HEK293T (cell line): ENCODE measurements at regions not wholly inside any gene's neighbourhood (a gene's known extent, or its start where the extent isn't known, plus 50 kb on each side); places are given as distances from the start of the nearest gene placed in this dataset.

ENCODE experiments used
- ARNT ChIP-seq: fragments of 450-650 bp; IDR thresholded peaks from 2 replicates; pipeline ENCODE4 v1.6.1; 2017; ENCODE audit warnings: mild to moderate bottlenecking
- BHLHE40 ChIP-seq: fragments of 450-650 bp; IDR thresholded peaks from 2 replicates; pipeline ENCODE4 v1.6.1; 2016; ENCODE audit warnings: mild to moderate bottlenecking, moderate library complexity, borderline replicate concordance
- CTBP1 ChIP-seq: fragments of 450-650 bp; IDR thresholded peaks from 2 replicates; pipeline ENCODE4 v1.6.1; 2016; ENCODE audit warnings: borderline replicate concordance
- ELF4 ChIP-seq: fragments of 450-650 bp; IDR thresholded peaks from 2 replicates; pipeline ENCODE4 v1.6.1; 2017; ENCODE audit warnings: antibody characterized with exemption
- FOXA1 ChIP-seq: fragments of 450-650 bp; IDR thresholded peaks from 2 replicates; pipeline ENCODE4 v1.6.1; 2016; ENCODE audit warnings: mild to moderate bottlenecking
- FOXK2 ChIP-seq: fragments of 450-650 bp; IDR thresholded peaks from 2 replicates; pipeline ENCODE4 v1.6.1; 2016; ENCODE audit warnings: mild to moderate bottlenecking
- FOXM1 ChIP-seq: fragments of 450-650 bp; IDR thresholded peaks from 2 replicates; pipeline ENCODE4 v1.6.1; 2017; ENCODE audit warnings: mild to moderate bottlenecking, borderline replicate concordance
- HDGF ChIP-seq: fragments of 450-650 bp; IDR thresholded peaks from 2 replicates; pipeline ENCODE4 v1.6.1; 2017; ENCODE audit warnings: antibody characterized with exemption, borderline replicate concordance
- LEF1 ChIP-seq: fragments of 450-650 bp; IDR thresholded peaks from 2 replicates; pipeline ENCODE4 v1.6.1; 2017; ENCODE audit warnings: mild to moderate bottlenecking, borderline replicate concordance
- SP1 ChIP-seq: fragments of 450-650 bp; IDR thresholded peaks from 2 replicates; pipeline ENCODE4 v1.6.1; 2017
- ZNF384 ChIP-seq: fragments of 450-650 bp; IDR thresholded peaks from 2 replicates; pipeline ENCODE4 v1.6.1; 2016

GRCh38 chr6:7674291-7674690 is 51.6 kb upstream of the BMP6 start:
- TF ChIP-seq SP1 (no peak), FOXM1 (no peak), ARNT (no peak), LEF1 (no peak), FOXK2 (no peak), FOXA1 (no peak), ZNF384 (no peak), HDGF (no peak), ELF4 (no peak), BHLHE40 (no peak), CTBP1 (no peak)
